ENCODE measurements at regions not wholly inside any gene's neighbourhood (a gene's known extent, or its start where the extent isn't known, plus 50 kb on each side); places are given as distances from the start of the nearest gene placed in this dataset.
A peak's percentile ranks its signal among the peaks of the same experiment; 100 is the strongest.

DNA sequence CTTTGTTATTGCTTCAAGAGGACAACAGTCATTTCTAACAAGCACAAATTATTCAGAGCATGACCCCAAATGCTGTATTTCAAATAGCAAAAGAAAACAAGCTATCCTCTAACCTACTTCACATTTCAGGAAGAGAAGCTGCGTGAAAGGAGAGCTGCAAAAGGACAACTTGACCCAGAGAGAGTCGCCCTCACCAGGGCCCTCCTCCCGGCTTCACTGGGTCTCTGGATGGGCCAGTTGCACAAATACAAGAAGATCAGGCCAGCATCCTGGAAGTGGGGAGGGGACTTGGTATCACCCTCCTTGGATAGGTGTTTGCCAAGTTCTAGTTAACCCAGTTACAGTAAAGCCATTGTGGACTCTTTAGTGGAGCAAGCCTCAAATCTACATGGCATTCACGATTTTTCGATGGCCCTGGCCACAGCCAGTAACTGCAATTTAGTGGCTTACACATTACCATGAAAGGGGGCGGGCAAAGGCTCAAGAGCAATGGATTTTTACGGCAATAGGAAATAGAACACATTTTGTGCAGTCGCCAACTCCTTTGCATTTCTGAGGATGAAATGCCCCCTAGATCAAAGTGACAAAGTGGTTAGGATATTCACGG lies 166.9 kb upstream of the DIO2 start:
- DNase-seq: no peak

- DNase-seq: no peak
Observed at GRCh38 chr14:80364816-80365215, 153.5 kb upstream of the DIO2 start.

DNA sequence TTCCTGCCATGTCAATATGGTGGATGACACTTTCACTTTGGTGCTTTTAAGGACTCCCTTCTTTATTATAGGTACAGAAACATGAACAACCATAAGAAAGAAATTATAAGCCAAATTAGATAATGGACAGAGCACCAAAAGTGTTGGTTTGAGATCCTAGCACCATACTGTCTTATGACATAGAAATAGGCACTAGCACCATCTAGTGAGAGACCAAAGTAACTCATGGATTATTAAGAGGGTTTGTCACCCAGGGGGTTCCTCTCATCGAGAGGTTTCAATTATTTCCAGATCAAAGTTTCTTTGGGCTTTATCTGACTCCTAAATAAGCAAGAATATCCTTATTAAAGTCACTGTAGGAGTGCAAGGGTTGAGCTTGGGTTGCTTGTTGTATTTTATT lies 153.0 kb upstream of the DIO2 start:
- peak; percentile 20 to 62 (median 59) for DNase-seq

- no peak for DNase-seq
Observed at GRCh38 chr14:80358112-80358511, 146.8 kb upstream of the DIO2 start.

DNA sequence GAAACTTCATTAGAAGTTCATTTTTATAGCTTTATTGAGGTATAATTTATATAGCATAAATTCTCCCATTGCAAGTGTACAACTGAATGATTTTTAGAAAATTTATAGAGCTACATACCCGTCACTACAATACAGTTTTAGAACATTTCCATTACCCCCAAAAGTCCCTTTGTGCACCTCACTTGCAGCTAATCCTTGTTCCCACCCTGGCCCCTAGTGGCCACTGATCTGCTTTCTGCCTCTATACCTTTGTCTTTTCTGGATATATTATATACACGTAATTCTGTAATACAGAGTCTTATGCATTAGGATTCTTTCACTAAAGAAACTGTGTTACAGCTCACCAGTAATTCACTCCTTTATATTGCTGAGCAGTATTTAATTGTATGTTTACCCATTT lies 145.1 kb upstream of the DIO2 start:
- DNase-seq: peak; percentile 16 to 66 (median 51)

DNA sequence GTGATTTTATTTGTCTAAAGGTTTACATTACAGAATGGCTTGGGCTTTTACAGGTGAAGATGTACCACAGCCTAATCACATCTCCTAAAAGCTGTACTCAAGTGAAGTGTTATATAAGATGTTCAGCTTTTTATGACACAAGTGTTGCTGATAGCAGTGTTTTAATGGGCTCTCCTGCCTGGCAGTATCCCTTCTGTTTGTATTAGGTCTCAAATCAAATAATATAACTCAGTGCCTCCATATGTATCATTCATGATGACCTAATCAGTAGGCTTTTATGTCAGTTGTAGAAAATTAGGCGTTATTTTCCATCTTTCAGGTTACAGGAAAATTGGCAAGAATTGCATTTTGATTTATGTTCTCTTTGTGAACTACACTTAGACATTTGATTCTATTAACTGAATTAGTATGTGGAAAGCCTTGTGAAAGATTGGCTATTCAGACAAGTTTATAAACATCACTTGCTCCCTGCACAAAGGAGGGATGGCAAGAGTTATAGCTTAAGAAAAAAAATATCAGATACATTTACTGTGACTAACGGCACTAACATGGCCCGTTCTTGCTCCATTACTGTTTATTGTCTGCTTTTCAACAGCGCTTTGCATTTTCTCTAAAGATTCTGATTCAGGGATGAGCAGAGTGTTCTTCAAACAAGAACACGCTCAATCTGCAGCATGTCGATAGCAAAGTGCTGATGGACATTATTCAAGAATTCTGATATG lies 143.7 kb upstream of the DIO2 start:
- peak; percentile 58 to 95 (median 86) for DNase-seq

DNA sequence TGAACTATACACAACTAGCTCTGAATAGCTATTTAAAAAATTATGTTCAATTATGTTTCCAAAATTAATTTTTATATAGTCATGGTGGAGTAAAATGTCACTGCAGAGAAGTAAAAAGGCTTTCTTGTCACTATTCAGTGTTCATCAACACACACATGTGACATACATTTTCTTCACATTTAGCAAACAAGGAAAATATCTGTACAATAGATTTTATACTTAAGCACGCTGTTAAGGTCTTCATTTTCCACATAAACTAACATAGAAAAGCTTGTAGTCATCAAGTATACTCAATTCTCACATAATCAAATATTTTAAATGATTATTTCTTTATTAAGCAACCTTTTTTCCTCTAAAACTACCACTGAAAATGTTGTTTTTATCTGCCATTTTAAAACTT lies 141.2 kb upstream of the DIO2 start:
- DNase-seq: no peak

GRCh38 chr14:80350707-80351106 lies 139.4 kb upstream of the DIO2 start:
- DNase-seq: no peak

GRCh38 chr14:80346395-80346794 lies 135.1 kb upstream of the DIO2 start:
- DNase-seq: no peak

- DNase-seq: no peak
Observed at GRCh38 chr14:80344208-80344607, 132.9 kb upstream of the DIO2 start.

- DNase-seq: no peak
Observed at GRCh38 chr14:80336608-80337106, 125.4 kb upstream of the DIO2 start.

DNA sequence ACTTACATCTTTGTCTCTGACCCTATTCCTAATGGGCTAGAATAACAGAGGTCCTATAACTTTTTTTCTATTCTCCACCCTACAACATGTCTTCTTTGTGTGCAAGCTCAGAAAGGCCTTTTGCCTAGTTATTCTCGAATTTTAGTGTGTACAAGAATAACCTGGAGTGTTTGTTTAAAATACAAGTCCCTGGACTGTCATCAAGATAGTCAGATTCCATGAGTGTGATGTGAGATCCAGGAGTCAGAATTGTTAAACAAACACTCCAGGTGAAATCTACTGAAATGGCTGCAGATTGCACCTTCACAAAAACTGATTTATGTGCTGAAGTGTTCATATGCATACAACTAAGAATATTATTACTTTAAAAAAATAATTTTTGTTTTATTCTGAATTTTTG lies 114.4 kb upstream of the DIO2 start:
- DNase-seq: peak in 2 of 3 experiments; percentile 37 to 70

DNA sequence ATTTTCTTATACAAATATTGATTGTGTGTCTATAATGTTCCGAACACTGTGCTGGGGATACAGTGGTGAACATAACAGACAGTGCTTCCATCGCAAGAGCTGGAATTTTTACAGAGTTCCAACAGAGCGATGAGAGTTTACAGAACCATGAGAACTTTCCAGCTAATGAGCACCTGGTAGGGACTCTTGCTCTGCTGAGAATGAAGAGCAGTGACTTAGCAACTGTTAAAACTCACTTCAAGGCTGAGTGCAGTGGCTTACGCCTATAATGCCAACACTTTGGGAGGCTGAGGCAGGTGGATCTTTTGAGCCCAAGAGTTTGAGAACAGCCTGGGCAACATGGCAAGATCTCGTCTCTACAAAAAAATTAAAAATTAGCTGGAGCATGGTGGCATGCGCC lies 113.8 kb upstream of the DIO2 start:
- peak in 1 of 3 experiments; percentile 36 for DNase-seq

GRCh38 chr14:80324649-80325048 lies 113.3 kb upstream of the DIO2 start:
- no peak for DNase-seq

DNA sequence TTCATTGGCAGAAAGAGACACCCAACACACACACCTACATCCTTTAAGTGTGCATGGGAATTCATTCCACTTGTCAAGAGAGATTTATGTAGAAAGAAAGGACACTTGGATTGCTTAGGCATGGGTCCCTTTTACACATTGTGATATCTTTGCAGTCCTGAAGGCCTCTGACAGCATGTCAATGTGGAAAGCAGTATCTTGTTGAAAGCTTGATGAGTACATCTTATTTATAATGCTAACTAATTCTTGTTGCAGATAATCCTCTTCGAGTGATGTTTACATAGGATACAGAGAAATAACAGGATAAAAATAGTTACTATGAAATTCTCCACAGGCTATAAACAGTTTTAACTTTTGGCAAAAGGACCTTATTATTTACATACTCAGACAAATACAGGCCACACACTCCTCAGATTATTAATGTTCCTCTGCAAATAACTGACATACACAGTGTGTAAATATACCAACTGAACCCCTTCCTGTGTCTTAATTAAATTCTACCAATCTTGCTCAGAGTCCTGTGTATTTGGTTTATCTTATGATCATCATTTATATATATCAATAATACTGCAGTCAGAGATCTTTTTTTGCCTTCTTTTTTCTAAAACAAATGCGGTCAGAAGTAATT lies 111.8 kb upstream of the DIO2 start:
- peak in 1 of 3 experiments; percentile 48 for DNase-seq

DNA sequence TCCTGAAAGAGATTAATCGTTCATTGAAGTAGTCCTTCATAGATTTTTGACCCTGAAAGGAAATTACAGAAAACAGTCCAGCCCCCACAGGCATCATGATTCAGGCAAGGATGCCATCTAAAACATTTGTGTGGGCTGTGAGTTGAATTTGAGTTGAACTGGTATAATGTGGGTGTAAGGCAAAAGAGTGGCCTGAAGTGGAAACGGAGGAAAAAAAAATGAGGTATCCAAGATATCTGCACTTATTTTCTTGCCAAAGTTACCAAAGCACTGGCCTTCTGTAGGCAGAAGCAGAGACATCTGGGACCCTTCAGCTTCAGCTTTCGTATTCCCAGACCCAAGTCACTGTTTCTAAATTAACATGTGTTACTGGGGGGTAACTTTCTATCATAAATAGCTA lies 105.1 kb upstream of the DIO2 start:
- no peak for DNase-seq

- no peak for DNase-seq
Observed at GRCh38 chr14:80315681-80316080, 104.4 kb upstream of the DIO2 start.

- no peak for DNase-seq
Observed at GRCh38 chr14:80313806-80314205, 102.5 kb upstream of the DIO2 start.

DNA sequence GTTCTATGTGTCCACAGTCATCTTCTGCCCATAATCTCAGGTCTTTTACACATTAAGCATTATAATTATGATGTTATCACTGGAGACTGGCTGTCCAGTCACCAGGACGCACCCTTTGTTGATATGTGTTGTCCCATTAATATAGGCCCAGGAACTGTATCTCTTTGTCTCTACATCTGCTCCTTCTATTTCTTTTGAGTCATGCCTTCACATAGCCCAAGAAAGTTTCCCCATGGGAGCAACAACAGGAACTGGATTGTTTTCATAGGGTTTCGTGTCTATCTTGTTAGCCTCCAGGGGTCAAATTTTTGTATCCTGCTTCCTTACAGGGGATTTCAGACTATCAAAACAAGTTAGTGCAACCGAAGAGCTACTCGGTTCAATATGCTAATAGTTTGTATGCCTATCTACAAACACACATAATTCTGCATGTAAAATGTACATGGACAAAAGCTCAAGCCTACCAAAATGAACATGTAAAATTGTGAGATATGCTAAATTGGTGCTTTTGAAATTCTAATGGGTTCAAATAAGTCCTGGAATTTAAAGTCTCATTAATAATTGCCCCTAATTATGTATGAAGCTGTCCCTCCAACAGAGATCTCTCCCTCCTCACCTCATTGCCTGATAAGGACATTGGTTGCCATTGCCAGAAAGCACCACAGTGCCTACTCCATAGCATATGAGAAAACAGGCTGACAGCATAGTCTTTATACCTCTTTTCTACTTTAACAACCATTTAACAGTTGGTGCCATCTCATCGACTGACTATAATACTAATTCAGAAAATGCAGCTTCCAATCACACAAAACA lies 99.8 kb upstream of the DIO2 start:
- no peak for DNase-seq

GRCh38 chr14:80304125-80304766 lies 92.9 kb upstream of the DIO2 start:
- no peak for DNase-seq

- no peak for DNase-seq
Observed at GRCh38 chr14:80300351-80300750, 89.0 kb upstream of the DIO2 start.

- DNase-seq: no peak
Observed at GRCh38 chr14:80298491-80299017, 87.2 kb upstream of the DIO2 start.
